Liver (tissue), 8 donors: ENCODE measurements at regions not wholly inside any gene's neighbourhood (a gene's known extent, or its start where the extent isn't known, plus 50 kb on each side); places are given as distances from the start of the nearest gene placed in this dataset.

Experiments used
- DNase-seq: peaks from one replicate; pipeline ENCODE4 v3.0.0-alpha.2; 2017; ENCODE audit warnings: low spot score
- H3K27ac ChIP-seq, 2 donors: one replicate each; pipeline ENCODE4 v1.7.0; 2013; ENCODE audit warnings: inconsistent platforms in 2 of 2, low read length in 2 of 2, control low read depth in 1 of 2, low read depth in 1 of 2, mild to moderate bottlenecking in 1 of 2
- H3K27me3 ChIP-seq, 4 donors: one replicate each; pipeline versions ENCODE4 v1.6.1 to v1.7.0; 2013; ENCODE audit warnings: low read length in 3 of 4, inconsistent platforms in 1 of 4, mild to moderate bottlenecking in 1 of 4, moderate library complexity in 1 of 4; ENCODE audit not compliant: control insufficient read depth in 4 of 4, insufficient read depth in 4 of 4
- H3K36me3 ChIP-seq, 4 donors: one replicate each; pipeline versions ENCODE4 v1.6.1 to v1.7.0; 2013; ENCODE audit warnings: low read length in 3 of 4, mild to moderate bottlenecking in 3 of 4, low read depth in 1 of 4, moderate library complexity in 1 of 4; ENCODE audit not compliant: control insufficient read depth in 4 of 4, insufficient read depth in 3 of 4
- H3K4me1 ChIP-seq, 4 donors: one replicate each; pipeline versions ENCODE4 v1.6.1 to v1.7.0; 2013; ENCODE audit warnings: low read length in 3 of 4, mild to moderate bottlenecking in 3 of 4, moderate library complexity in 1 of 4; ENCODE audit not compliant: control insufficient read depth in 4 of 4, insufficient read depth in 4 of 4
- H3K4me3 ChIP-seq, 3 donors: one replicate each; pipeline versions ENCODE4 v1.6.1 to v1.7.0; 2013; ENCODE audit warnings: low read length in 3 of 3, control low read depth in 1 of 3, low read depth in 1 of 3, mild to moderate bottlenecking in 1 of 3
- H3K9ac ChIP-seq, 2 donors: one replicate each; pipeline ENCODE4 v1.7.0; 2013; ENCODE audit warnings: low read length in 2 of 2, mild to moderate bottlenecking in 2 of 2, moderate library complexity in 2 of 2, control low read depth in 1 of 2, low read depth in 1 of 2
- H3K9me3 ChIP-seq, 4 donors: one replicate each; pipeline versions ENCODE4 v1.6.1 to v1.7.0; 2013; ENCODE audit warnings: low read length in 3 of 4; ENCODE audit not compliant: control insufficient read depth in 4 of 4
- EGR1 ChIP-seq, 2 donors: IDR thresholded peaks; 2 replicates each; pipeline ENCODE4 v1.6.1; 2016 to 2018; ENCODE audit warnings: antibody characterized with exemption in 2 of 2, low read depth in 2 of 2
- FOXA1 ChIP-seq: IDR thresholded peaks from 2 replicates; pipeline ENCODE4 v1.6.1; 2016; ENCODE audit warnings: antibody characterized with exemption
- FOXA2 ChIP-seq: IDR thresholded peaks from 2 replicates; pipeline ENCODE4 v1.6.1; 2016; ENCODE audit warnings: antibody characterized with exemption
- GABPA ChIP-seq, 2 donors: IDR thresholded peaks in 1 of 2; conservative IDR thresholded peaks in 1 of 2; 2 replicates each; pipeline ENCODE4 v1.6.1; 2016; ENCODE audit warnings: antibody characterized with exemption in 2 of 2, mild to moderate bottlenecking in 1 of 2, moderate library complexity in 1 of 2
- HNF4A ChIP-seq, 2 donors: conservative IDR thresholded peaks; 2 replicates each; pipeline ENCODE4 v1.6.1; 2016; ENCODE audit warnings: antibody characterized with exemption in 2 of 2, mild to moderate bottlenecking in 2 of 2
- HNF4G ChIP-seq: IDR thresholded peaks from 2 replicates; pipeline ENCODE4 v1.6.1; 2016; ENCODE audit warnings: antibody characterized with exemption
- JUND ChIP-seq, 2 donors: IDR thresholded peaks; 2 replicates each; pipeline ENCODE4 v1.6.1; 2016; ENCODE audit warnings: antibody characterized with exemption in 2 of 2
- NR2F2 ChIP-seq: IDR thresholded peaks from 2 replicates; pipeline ENCODE4 v1.6.1; 2016; ENCODE audit warnings: antibody characterized with exemption
- RAD21 ChIP-seq, 2 donors: IDR thresholded peaks; 2 replicates each; pipeline ENCODE4 v1.6.1; 2016; ENCODE audit warnings: antibody characterized with exemption in 2 of 2, mild to moderate bottlenecking in 2 of 2
- RXRA ChIP-seq, 2 donors: IDR thresholded peaks; 2 replicates each; pipeline ENCODE4 v1.6.1; 2017 to 2018; ENCODE audit warnings: antibody characterized with exemption in 2 of 2, mild to moderate bottlenecking in 1 of 2
- SP1 ChIP-seq: IDR thresholded peaks from 2 replicates; pipeline ENCODE4 v1.6.1; 2018; ENCODE audit warnings: antibody characterized with exemption, mild to moderate bottlenecking
- TAF1 ChIP-seq: conservative IDR thresholded peaks from 2 replicates; pipeline ENCODE4 v1.6.1; 2016; ENCODE audit warnings: antibody characterized with exemption, mild to moderate bottlenecking
- YY1 ChIP-seq: IDR thresholded peaks from 2 replicates; pipeline ENCODE4 v1.6.1; 2016; ENCODE audit warnings: antibody characterized with exemption, mild to moderate bottlenecking
- WGBS: extraction: QIAGEN DNeasy Blood & Tissue Kit; methylation state at CpG from one replicate; pipeline ENCODE4 v1.1.7; 2013; 5-methylcytosine and 5-hydroxymethylcytosine counted together
- TF ChIP-seq, protein P1 (sequence below): IDR thresholded peaks from 2 replicates; pipeline ENCODE4 v1.6.1; 2016; ENCODE audit warnings: antibody characterized with exemption
- TF ChIP-seq, protein P2 (sequence below): IDR thresholded peaks from 2 replicates; pipeline ENCODE4 v1.6.1; 2016; ENCODE audit warnings: antibody characterized with exemption, mild to moderate bottlenecking
- TF ChIP-seq, protein P3 (sequence below): IDR thresholded peaks from 2 replicates; pipeline ENCODE4 v1.6.1; 2016; ENCODE audit warnings: antibody characterized with exemption
- TF ChIP-seq, protein P4 (sequence below): IDR thresholded peaks from 2 replicates; pipeline ENCODE4 v1.6.1; 2016; ENCODE audit warnings: antibody characterized with exemption
- TF ChIP-seq, protein P5 (sequence below): fragments of 150-350 bp; IDR thresholded peaks from 2 replicates; pipeline ENCODE4 v1.5.1; 2017; ENCODE audit warnings: improper control_type of control experiment, low read depth, low read length; ENCODE audit not compliant: missing input control
- donor health status: healthy.
- donor health status: healthy.
- donor health status: healthy.
- donor health status: healthy.
- donor health status: healthy.

DNA sequence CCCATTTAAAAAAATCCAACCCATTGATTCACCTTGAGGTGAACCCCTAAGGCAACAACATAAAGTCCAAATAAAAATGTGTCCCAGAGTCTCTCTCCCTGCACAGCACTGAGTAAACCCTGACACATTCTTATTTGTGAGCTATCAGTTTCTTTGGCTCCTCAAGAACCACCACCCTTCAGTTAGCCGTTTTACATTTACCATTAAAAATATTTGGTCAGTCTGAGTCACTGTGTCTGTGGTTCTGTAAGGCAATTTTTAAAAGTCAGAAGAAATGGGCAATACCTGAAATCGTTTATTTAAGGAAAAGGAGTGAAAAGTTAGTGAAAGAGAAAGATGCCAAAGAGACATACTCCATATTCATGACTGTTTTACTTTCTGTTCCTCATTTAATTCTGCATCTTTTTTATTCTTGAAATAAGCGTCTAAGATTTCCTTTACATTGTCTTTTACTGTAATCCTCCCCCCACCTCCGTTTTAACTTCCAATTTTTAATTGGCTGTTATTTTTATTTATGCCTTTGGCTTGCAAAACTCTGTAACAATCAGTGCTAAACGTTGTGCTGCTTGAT, 91.7 kb upstream of the IVNS1ABP start:
- Histone ChIP-seq H3K9ac (no peak overlapping the region), H3K9me3 (no peaks in the 10 kb centered on the region)
- TF ChIP-seq RXRA (IDR thresholded peaks at IDR 0.05) (no peak), TAF1 (no peak), FOXA2 (no peak), FOXA1 (no peak), YY1 (no peak), EGR1 (IDR thresholded peaks at IDR 0.05; ENCODE audit: low read depth in 2 of 2) (no peak), HNF4A (conservative IDR thresholded peaks at IDR 0.05) (no peak), NR2F2 (no peak), HNF4G (no peak), GABPA (IDR thresholded peaks at IDR 0.05 in 1 of 2, conservative IDR thresholded peaks at IDR 0.05 in 1 of 2) (no peak), SP1 (no peak), JUND (IDR thresholded peaks at IDR 0.05) (no peak), RAD21 (IDR thresholded peaks at IDR 0.05) (no peak)
- TF ChIP-seq, protein P1, sequence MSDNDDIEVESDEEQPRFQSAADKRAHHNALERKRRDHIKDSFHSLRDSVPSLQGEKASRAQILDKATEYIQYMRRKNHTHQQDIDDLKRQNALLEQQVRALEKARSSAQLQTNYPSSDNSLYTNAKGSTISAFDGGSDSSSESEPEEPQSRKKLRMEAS = no peak
- TF ChIP-seq, protein P2, sequence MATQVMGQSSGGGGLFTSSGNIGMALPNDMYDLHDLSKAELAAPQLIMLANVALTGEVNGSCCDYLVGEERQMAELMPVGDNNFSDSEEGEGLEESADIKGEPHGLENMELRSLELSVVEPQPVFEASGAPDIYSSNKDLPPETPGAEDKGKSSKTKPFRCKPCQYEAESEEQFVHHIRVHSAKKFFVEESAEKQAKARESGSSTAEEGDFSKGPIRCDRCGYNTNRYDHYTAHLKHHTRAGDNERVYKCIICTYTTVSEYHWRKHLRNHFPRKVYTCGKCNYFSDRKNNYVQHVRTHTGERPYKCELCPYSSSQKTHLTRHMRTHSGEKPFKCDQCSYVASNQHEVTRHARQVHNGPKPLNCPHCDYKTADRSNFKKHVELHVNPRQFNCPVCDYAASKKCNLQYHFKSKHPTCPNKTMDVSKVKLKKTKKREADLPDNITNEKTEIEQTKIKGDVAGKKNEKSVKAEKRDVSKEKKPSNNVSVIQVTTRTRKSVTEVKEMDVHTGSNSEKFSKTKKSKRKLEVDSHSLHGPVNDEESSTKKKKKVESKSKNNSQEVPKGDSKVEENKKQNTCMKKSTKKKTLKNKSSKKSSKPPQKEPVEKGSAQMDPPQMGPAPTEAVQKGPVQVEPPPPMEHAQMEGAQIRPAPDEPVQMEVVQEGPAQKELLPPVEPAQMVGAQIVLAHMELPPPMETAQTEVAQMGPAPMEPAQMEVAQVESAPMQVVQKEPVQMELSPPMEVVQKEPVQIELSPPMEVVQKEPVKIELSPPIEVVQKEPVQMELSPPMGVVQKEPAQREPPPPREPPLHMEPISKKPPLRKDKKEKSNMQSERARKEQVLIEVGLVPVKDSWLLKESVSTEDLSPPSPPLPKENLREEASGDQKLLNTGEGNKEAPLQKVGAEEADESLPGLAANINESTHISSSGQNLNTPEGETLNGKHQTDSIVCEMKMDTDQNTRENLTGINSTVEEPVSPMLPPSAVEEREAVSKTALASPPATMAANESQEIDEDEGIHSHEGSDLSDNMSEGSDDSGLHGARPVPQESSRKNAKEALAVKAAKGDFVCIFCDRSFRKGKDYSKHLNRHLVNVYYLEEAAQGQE = no peak
- TF ChIP-seq, protein P3, sequence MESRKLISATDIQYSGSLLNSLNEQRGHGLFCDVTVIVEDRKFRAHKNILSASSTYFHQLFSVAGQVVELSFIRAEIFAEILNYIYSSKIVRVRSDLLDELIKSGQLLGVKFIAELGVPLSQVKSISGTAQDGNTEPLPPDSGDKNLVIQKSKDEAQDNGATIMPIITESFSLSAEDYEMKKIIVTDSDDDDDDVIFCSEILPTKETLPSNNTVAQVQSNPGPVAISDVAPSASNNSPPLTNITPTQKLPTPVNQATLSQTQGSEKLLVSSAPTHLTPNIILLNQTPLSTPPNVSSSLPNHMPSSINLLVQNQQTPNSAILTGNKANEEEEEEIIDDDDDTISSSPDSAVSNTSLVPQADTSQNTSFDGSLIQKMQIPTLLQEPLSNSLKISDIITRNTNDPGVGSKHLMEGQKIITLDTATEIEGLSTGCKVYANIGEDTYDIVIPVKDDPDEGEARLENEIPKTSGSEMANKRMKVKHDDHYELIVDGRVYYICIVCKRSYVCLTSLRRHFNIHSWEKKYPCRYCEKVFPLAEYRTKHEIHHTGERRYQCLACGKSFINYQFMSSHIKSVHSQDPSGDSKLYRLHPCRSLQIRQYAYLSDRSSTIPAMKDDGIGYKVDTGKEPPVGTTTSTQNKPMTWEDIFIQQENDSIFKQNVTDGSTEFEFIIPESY = no peak
- TF ChIP-seq, protein P4, sequence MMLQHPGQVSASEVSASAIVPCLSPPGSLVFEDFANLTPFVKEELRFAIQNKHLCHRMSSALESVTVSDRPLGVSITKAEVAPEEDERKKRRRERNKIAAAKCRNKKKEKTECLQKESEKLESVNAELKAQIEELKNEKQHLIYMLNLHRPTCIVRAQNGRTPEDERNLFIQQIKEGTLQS = no peak
- TF ChIP-seq, protein P5, sequence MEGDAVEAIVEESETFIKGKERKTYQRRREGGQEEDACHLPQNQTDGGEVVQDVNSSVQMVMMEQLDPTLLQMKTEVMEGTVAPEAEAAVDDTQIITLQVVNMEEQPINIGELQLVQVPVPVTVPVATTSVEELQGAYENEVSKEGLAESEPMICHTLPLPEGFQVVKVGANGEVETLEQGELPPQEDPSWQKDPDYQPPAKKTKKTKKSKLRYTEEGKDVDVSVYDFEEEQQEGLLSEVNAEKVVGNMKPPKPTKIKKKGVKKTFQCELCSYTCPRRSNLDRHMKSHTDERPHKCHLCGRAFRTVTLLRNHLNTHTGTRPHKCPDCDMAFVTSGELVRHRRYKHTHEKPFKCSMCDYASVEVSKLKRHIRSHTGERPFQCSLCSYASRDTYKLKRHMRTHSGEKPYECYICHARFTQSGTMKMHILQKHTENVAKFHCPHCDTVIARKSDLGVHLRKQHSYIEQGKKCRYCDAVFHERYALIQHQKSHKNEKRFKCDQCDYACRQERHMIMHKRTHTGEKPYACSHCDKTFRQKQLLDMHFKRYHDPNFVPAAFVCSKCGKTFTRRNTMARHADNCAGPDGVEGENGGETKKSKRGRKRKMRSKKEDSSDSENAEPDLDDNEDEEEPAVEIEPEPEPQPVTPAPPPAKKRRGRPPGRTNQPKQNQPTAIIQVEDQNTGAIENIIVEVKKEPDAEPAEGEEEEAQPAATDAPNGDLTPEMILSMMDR = no peak

More for the DNA sequence above, 91.7 kb upstream of the IVNS1ABP start:
- WGBS = 65% methylated on average over 5 of the region's 5 CpGs
- Histone ChIP-seq H3K4me3 (no peak overlapping the region), H3K27ac (no peak overlapping the region), H3K27me3 (no peaks in the 10 kb centered on the region), H3K4me1 (no peaks in the 10 kb centered on the region), H3K36me3 (no peaks in the 10 kb centered on the region)
- no peak for DNase-seq
